ENCODE measurements at regions not wholly inside any gene's neighbourhood (a gene's known extent, or its start where the extent isn't known, plus 50 kb on each side); places are given as distances from the start of the nearest gene placed in this dataset.

DNA sequence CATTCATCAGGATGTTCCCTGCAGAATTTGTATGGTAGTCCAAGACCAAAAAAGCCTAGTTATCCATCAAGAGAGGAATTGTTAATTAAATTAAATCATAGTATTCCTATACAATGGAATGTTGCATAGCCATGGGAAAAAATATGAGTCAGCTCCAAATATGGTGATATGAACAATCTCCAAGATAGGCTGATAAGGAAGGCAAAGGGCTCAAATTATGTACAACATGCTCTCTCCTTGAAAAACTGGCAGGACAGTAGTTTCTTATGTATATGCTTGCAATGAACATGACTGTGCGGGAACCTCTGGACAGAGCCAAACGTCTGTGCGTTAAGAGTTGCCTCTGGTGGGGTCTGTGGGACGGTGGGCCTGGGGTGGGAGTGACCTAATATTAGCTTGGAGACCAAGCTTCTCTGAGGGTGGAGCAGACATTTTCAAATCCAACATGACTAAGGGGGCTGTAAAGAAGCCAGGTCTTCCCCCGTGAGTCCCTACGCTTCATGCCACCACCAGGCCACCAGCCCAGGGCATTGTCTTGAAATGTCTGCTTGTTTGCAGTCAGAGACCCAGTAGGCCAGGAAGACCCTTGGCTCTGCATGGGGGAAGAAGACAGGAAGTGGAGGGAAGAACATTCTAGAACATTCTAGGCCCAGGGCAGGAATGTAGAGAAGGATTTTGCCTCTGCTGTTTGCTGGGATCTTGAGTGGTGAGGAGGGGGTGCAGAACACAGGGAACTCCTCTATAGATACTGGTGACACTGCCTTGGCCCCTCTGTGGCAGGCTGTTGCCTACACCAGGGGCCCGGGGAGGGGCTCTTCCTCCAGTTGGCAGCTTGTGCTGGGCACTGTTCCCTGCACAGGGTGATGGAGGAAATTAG lies 244.0 kb upstream of the HS6ST1 start:
- POLR2A ChIA-PET, result no interaction called here
- Mint-ChIP-seq H3K4me1 (peaks cover 6% of the 10 kb centered on the region; the same call in 1 of the 2 replicates), H3K9me3 (0 out of 2 replicates have a peak, but pooled peaks cover 3% of the 10 kb centered on the region), H3K4me3 (no peak overlapping the region), H3K27ac (no peak overlapping the region), H3K36me3 (no peaks in the 10 kb centered on the region), H3K27me3 (ENCODE audit: low read depth) (no peaks in the 10 kb centered on the region; the same call in 1 of the 2 replicates)
- no peak for DNase-seq (ENCODE audit: low spot score)
- ATAC-seq, result no peak
- TF ChIP-seq, protein P1, sequence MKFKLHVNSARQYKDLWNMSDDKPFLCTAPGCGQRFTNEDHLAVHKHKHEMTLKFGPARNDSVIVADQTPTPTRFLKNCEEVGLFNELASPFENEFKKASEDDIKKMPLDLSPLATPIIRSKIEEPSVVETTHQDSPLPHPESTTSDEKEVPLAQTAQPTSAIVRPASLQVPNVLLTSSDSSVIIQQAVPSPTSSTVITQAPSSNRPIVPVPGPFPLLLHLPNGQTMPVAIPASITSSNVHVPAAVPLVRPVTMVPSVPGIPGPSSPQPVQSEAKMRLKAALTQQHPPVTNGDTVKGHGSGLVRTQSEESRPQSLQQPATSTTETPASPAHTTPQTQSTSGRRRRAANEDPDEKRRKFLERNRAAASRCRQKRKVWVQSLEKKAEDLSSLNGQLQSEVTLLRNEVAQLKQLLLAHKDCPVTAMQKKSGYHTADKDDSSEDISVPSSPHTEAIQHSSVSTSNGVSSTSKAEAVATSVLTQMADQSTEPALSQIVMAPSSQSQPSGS (CRISPR knock-in tag; IDR thresholded peaks at IDR 0.05; ENCODE audit: borderline replicate concordance, low read depth), result no peak
- TF ChIP-seq OVOL2 (CRISPR knock-in tag; IDR thresholded peaks at IDR 0.05; ENCODE audit: borderline replicate concordance), result no peak
- TF ChIP-seq, protein P2, sequence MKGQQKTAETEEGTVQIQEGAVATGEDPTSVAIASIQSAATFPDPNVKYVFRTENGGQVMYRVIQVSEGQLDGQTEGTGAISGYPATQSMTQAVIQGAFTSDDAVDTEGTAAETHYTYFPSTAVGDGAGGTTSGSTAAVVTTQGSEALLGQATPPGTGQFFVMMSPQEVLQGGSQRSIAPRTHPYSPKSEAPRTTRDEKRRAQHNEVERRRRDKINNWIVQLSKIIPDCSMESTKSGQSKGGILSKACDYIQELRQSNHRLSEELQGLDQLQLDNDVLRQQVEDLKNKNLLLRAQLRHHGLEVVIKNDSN (CRISPR knock-in tag; IDR thresholded peaks at IDR 0.05), result no peak
- TF ChIP-seq CREB1 (CRISPR knock-in tag; IDR thresholded peaks at IDR 0.05), result no peak
- TF ChIP-seq, protein P3, sequence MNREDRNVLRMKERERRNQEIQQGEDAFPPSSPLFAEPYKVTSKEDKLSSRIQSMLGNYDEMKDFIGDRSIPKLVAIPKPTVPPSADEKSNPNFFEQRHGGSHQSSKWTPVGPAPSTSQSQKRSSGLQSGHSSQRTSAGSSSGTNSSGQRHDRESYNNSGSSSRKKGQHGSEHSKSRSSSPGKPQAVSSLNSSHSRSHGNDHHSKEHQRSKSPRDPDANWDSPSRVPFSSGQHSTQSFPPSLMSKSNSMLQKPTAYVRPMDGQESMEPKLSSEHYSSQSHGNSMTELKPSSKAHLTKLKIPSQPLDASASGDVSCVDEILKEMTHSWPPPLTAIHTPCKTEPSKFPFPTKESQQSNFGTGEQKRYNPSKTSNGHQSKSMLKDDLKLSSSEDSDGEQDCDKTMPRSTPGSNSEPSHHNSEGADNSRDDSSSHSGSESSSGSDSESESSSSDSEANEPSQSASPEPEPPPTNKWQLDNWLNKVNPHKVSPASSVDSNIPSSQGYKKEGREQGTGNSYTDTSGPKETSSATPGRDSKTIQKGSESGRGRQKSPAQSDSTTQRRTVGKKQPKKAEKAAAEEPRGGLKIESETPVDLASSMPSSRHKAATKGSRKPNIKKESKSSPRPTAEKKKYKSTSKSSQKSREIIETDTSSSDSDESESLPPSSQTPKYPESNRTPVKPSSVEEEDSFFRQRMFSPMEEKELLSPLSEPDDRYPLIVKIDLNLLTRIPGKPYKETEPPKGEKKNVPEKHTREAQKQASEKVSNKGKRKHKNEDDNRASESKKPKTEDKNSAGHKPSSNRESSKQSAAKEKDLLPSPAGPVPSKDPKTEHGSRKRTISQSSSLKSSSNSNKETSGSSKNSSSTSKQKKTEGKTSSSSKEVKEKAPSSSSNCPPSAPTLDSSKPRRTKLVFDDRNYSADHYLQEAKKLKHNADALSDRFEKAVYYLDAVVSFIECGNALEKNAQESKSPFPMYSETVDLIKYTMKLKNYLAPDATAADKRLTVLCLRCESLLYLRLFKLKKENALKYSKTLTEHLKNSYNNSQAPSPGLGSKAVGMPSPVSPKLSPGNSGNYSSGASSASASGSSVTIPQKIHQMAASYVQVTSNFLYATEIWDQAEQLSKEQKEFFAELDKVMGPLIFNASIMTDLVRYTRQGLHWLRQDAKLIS (CRISPR knock-in tag; IDR thresholded peaks at IDR 0.05; ENCODE audit: borderline replicate concordance), result no peak
- TF ChIP-seq, protein P4, sequence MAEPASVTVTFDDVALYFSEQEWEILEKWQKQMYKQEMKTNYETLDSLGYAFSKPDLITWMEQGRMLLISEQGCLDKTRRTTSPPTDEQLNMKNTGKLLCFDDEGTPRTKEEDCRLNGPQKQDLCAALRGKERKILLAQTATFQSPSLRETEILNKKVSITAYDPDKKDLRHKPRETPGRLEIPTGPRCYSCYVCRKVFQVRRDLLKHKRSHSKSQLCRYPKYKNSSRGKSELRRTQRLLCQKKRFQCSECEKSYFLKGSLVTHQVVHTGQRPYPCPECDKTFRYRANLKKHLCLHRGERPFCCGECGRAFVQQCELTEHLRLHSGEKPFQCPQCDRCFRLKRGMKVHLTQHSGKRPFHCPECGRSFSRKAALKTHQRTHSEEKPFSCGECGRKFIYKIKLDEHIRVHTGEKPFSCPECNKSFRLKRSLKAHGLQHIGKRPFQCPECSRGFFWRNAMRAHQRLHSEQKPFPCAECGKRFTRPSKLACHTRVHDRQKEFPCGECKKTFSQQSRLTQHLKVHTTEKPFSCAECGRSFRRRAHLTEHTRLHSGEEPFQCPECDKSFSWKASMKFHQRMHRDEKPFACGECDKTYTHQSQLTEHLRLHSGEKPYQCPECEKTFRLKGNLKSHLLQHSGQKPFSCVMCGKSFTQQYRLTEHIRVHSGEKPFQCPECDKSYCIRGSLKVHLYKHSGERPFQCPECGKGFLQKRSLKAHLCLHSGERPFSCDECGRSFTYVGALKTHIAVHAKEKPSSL (CRISPR knock-in tag; conservative IDR thresholded peaks at IDR 0.05), result no peak
- TF ChIP-seq NR1H2 (CRISPR knock-in tag; IDR thresholded peaks at IDR 0.05), result no peak
- TF ChIP-seq, protein P5, sequence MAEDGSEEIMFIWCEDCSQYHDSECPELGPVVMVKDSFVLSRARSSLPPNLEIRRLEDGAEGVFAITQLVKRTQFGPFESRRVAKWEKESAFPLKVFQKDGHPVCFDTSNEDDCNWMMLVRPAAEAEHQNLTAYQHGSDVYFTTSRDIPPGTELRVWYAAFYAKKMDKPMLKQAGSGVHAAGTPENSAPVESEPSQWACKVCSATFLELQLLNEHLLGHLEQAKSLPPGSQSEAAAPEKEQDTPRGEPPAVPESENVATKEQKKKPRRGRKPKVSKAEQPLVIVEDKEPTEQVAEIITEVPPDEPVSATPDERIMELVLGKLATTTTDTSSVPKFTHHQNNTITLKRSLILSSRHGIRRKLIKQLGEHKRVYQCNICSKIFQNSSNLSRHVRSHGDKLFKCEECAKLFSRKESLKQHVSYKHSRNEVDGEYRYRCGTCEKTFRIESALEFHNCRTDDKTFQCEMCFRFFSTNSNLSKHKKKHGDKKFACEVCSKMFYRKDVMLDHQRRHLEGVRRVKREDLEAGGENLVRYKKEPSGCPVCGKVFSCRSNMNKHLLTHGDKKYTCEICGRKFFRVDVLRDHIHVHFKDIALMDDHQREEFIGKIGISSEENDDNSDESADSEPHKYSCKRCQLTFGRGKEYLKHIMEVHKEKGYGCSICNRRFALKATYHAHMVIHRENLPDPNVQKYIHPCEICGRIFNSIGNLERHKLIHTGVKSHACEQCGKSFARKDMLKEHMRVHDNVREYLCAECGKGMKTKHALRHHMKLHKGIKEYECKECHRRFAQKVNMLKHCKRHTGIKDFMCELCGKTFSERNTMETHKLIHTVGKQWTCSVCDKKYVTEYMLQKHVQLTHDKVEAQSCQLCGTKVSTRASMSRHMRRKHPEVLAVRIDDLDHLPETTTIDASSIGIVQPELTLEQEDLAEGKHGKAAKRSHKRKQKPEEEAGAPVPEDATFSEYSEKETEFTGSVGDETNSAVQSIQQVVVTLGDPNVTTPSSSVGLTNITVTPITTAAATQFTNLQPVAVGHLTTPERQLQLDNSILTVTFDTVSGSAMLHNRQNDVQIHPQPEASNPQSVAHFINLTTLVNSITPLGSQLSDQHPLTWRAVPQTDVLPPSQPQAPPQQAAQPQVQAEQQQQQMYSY (CRISPR knock-in tag; IDR thresholded peaks at IDR 0.05), result no peak
- TF ChIP-seq ZNF219 (CRISPR knock-in tag; IDR thresholded peaks at IDR 0.05; ENCODE audit: borderline replicate concordance), result no peak
- no peak for TF ChIP-seq IRF2 (CRISPR knock-in tag; IDR thresholded peaks at IDR 0.05; ENCODE audit: borderline replicate concordance, low read depth)
- TF ChIP-seq ZNF232 (CRISPR knock-in tag; IDR thresholded peaks at IDR 0.05), result no peak
- no peak for TF ChIP-seq ZNF671 (CRISPR knock-in tag; IDR thresholded peaks at IDR 0.05)
- TF ChIP-seq, protein P6, sequence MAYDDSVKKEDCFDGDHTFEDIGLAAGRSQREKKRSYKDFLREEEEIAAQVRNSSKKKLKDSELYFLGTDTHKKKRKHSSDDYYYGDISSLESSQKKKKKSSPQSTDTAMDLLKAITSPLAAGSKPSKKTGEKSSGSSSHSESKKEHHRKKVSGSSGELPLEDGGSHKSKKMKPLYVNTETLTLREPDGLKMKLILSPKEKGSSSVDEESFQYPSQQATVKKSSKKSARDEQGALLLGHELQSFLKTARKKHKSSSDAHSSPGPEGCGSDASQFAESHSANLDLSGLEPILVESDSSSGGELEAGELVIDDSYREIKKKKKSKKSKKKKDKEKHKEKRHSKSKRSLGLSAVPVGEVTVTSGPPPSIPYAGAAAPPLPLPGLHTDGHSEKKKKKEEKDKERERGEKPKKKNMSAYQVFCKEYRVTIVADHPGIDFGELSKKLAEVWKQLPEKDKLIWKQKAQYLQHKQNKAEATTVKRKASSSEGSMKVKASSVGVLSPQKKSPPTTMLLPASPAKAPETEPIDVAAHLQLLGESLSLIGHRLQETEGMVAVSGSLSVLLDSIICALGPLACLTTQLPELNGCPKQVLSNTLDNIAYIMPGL (CRISPR knock-in tag; IDR thresholded peaks at IDR 0.05), result no peak
- TF ChIP-seq ZNF121 (CRISPR knock-in tag; IDR thresholded peaks at IDR 0.05), result no peak
- TF ChIP-seq, protein P7, sequence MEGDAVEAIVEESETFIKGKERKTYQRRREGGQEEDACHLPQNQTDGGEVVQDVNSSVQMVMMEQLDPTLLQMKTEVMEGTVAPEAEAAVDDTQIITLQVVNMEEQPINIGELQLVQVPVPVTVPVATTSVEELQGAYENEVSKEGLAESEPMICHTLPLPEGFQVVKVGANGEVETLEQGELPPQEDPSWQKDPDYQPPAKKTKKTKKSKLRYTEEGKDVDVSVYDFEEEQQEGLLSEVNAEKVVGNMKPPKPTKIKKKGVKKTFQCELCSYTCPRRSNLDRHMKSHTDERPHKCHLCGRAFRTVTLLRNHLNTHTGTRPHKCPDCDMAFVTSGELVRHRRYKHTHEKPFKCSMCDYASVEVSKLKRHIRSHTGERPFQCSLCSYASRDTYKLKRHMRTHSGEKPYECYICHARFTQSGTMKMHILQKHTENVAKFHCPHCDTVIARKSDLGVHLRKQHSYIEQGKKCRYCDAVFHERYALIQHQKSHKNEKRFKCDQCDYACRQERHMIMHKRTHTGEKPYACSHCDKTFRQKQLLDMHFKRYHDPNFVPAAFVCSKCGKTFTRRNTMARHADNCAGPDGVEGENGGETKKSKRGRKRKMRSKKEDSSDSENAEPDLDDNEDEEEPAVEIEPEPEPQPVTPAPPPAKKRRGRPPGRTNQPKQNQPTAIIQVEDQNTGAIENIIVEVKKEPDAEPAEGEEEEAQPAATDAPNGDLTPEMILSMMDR (IDR thresholded peaks at IDR 0.05), result no peak
- CTCF ChIA-PET, result no interaction called here
